ENCODE measurements at regions not wholly inside any gene's neighbourhood (a gene's known extent, or its start where the extent isn't known, plus 50 kb on each side); places are given as distances from the start of the nearest gene placed in this dataset.

DNA sequence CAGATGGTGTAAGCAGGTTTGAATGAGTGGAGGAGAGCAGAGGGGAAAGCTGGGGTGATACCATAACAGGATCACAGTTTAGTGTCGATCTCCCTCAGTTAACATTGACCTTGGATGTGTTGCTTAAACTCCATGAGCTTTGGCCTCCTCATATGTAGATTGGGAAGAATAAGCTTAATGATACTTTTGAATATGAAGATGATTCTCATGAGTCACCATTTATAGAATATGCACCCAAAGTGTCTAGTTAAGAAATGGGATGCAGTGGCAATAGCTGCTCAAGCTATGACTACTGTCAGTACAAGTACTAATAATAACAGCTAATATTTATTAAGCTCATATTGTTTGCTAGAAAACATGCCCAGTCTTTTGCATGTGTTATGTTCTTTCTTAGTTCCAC is 236.2 kb upstream of the KIRREL3 start:
- Histone ChIP-seq H3K27me3 (ENCODE audit: control insufficient read depth, low read length) (no peaks in the 10 kb centered on the region), H3K79me2 (ENCODE audit: control insufficient read depth, low read length) (no peaks in the 10 kb centered on the region)

DNA sequence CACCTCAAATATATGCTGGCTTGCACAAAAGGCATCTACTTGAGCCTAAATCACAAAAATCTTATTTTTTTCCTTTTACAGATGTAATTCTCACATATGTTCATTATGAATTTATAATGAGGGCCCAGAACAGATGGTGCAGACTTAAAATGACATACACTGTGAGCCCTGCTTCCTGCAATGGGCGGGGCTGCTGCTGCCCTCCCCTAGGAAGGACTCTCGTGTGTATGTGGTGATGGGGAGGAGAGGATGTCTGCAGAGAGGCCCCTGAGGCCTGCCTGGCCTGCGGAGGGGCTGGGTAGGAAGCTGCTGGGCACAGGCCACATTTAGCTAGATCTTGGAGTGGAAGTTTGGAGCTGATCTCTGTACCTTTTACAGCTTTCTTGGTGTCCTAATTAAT is 233.4 kb upstream of the KIRREL3 start:
- Histone ChIP-seq H4K20me1 (ENCODE audit: control insufficient read depth, insufficient read depth, low read depth, low read length) (no peaks in the 10 kb centered on the region), H3F3A (ENCODE audit: control insufficient read depth, insufficient read depth) (no peaks in the 10 kb centered on the region), H3K27ac (ENCODE audit: low read depth, low read length) (no peak overlapping the region), H3K36me3 (ENCODE audit: control insufficient read depth, low read length) (no peaks in the 10 kb centered on the region), H3K4me1 (ENCODE audit: control insufficient read depth, low read length) (no peaks in the 10 kb centered on the region), H3K4me2 (ENCODE audit: low read length) (no peak overlapping the region), H3K27me3 (ENCODE audit: control insufficient read depth, low read length) (no peaks in the 10 kb centered on the region), H3K9me3 (ENCODE audit: control insufficient read depth, insufficient read depth, low read length) (no peaks in the 10 kb centered on the region), H3K4me3 (ENCODE audit: low read length) (no peak overlapping the region), H3K9me2 (replicated peaks; ENCODE audit: control insufficient read depth, low read length) (no peaks in the 10 kb centered on the region), H3K79me2 (ENCODE audit: control insufficient read depth, low read length) (no peaks in the 10 kb centered on the region)
- TF ChIP-seq, protein P1, sequence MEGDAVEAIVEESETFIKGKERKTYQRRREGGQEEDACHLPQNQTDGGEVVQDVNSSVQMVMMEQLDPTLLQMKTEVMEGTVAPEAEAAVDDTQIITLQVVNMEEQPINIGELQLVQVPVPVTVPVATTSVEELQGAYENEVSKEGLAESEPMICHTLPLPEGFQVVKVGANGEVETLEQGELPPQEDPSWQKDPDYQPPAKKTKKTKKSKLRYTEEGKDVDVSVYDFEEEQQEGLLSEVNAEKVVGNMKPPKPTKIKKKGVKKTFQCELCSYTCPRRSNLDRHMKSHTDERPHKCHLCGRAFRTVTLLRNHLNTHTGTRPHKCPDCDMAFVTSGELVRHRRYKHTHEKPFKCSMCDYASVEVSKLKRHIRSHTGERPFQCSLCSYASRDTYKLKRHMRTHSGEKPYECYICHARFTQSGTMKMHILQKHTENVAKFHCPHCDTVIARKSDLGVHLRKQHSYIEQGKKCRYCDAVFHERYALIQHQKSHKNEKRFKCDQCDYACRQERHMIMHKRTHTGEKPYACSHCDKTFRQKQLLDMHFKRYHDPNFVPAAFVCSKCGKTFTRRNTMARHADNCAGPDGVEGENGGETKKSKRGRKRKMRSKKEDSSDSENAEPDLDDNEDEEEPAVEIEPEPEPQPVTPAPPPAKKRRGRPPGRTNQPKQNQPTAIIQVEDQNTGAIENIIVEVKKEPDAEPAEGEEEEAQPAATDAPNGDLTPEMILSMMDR (IDR thresholded peaks at IDR 0.05; ENCODE audit: low read depth, low read length, poor library complexity, severe bottlenecking): no peak
- TF ChIP-seq EZH2phosphoT487 (IDR thresholded peaks at IDR 0.05; ENCODE audit: borderline replicate concordance, low read length): no peak

More for the DNA sequence above, 236.2 kb upstream of the KIRREL3 start:
- H3K36me3 ChIP-seq (ENCODE audit: control insufficient read depth, low read length): no peaks in the 10 kb centered on the region
- H3K27ac ChIP-seq (ENCODE audit: low read depth, low read length): no peak overlapping the region
- H3K9me3 ChIP-seq (ENCODE audit: control insufficient read depth, insufficient read depth, low read length): no peaks in the 10 kb centered on the region
- no peak overlapping the region for H3K4me3 ChIP-seq (ENCODE audit: low read length)
- H3F3A ChIP-seq (ENCODE audit: control insufficient read depth, insufficient read depth): no peaks in the 10 kb centered on the region
- no peaks in the 10 kb centered on the region for H3K4me1 ChIP-seq (ENCODE audit: control insufficient read depth, low read length)
- H3K4me2 ChIP-seq (ENCODE audit: low read length): no peak overlapping the region
- H4K20me1 ChIP-seq (ENCODE audit: control insufficient read depth, insufficient read depth, low read depth, low read length): no peaks in the 10 kb centered on the region
- TF ChIP-seq EZH2phosphoT487 (IDR thresholded peaks at IDR 0.05; ENCODE audit: borderline replicate concordance, low read length): no peak
- TF ChIP-seq, protein P1 (IDR thresholded peaks at IDR 0.05; ENCODE audit: low read depth, low read length, poor library complexity, severe bottlenecking): no peak
- H3K9me2 ChIP-seq (replicated peaks; ENCODE audit: control insufficient read depth, low read length): no peaks in the 10 kb centered on the region

DNA sequence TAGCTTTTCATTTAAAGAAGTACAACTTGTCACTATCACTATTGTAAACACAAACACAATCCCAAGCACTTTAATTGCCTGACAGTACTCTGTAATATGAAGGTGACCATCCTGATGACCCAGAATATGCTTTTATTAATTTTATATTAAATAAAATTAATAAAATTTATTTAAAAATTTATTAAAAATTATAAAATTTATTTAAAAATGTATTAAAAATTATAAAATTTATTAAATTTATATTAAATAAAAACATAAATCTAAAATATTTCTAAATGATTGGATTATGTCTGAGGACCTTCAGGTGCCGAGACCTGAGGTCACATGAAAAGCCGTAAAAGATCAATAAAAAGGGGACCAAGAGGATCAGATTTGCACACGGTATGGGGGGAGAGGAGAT is 229.8 kb upstream of the KIRREL3 start:
- H3K79me2 ChIP-seq (ENCODE audit: control insufficient read depth, low read length): no peaks in the 10 kb centered on the region

More for the DNA sequence above, 229.8 kb upstream of the KIRREL3 start:
- Histone ChIP-seq H4K20me1 (ENCODE audit: control insufficient read depth, insufficient read depth, low read depth, low read length) (no peaks in the 10 kb centered on the region), H3K27ac (ENCODE audit: low read depth, low read length) (no peak overlapping the region), H3K4me3 (ENCODE audit: low read length) (no peak overlapping the region), H3K36me3 (ENCODE audit: control insufficient read depth, low read length) (no peaks in the 10 kb centered on the region), H3F3A (ENCODE audit: control insufficient read depth, insufficient read depth) (no peaks in the 10 kb centered on the region), H3K9me2 (replicated peaks; ENCODE audit: control insufficient read depth, low read length) (no peaks in the 10 kb centered on the region), H3K9me3 (ENCODE audit: control insufficient read depth, insufficient read depth, low read length) (no peaks in the 10 kb centered on the region), H3K4me1 (ENCODE audit: control insufficient read depth, low read length) (no peaks in the 10 kb centered on the region), H3K4me2 (ENCODE audit: low read length) (no peak overlapping the region), H3K27me3 (ENCODE audit: control insufficient read depth, low read length) (no peaks in the 10 kb centered on the region)
- no peak for TF ChIP-seq EZH2phosphoT487 (IDR thresholded peaks at IDR 0.05; ENCODE audit: borderline replicate concordance, low read length)
- TF ChIP-seq, protein P1 (IDR thresholded peaks at IDR 0.05; ENCODE audit: low read depth, low read length, poor library complexity, severe bottlenecking): no peak

All from DOHH2 (cell line).